ENCODE measurements at regions not wholly inside any gene's neighbourhood (a gene's known extent, or its start where the extent isn't known, plus 50 kb on each side); places are given as distances from the start of the nearest gene placed in this dataset.

GRCh38 chr7:50146692-50147091 lies 53.6 kb upstream of the ZPBP start:
- Histone ChIP-seq H3K4me1 (ENCODE audit: low read depth, poor library complexity, severe bottlenecking) (peaks cover 20% of the 10 kb centered on the region), H3K4me2 (no peak overlapping the region), H4K20me1 (ENCODE audit: insufficient read depth) (no peaks in the 10 kb centered on the region), H3K4me3 (IDR thresholded peaks at IDR 0.05; ENCODE audit: insufficient read depth, low read depth, low read length) (no peak overlapping the region), H3K79me2 (ENCODE audit: insufficient read depth, low read depth) (no peaks in the 10 kb centered on the region), H2AFZ (ENCODE audit: low read depth) (no peak overlapping the region), H3K27ac (no peak overlapping the region), H3K27me3 (ENCODE audit: insufficient read depth, low read depth) (no peaks in the 10 kb centered on the region), H3K9ac (no peak overlapping the region), H3K36me3 (ENCODE audit: insufficient read depth) (no peaks in the 10 kb centered on the region)
- no peak for TF ChIP-seq CTCF (conservative IDR thresholded peaks at IDR 0.05; ENCODE audit: low read depth, low read length)

DNA sequence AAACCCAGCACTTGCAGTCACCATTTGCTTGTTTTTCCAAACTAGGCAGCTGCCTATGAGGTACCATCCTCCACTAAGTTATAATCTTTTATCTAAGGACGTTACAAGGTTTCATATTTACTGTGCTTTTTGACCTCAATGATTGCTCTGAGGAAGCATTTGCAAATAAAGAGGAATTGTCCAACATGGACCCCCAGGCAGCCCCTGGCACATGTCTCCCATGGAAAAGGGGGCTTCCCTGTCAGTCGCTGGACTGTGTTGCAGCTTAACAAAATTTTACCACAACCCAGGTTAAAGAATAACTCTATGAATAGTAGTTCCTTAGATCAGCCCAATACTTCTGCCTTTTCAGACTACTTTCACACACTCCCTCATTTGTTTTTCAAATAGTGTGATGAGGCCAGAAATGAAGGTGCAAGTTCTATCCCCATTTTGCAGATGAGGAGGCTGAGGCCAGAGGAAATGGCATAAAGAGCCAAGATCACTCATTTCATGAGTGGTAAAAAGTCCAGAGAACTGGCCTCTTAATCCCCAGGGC lies 52.8 kb upstream of the ZPBP start:
- H3K9ac ChIP-seq, result no peak overlapping the region
- H2AFZ ChIP-seq (ENCODE audit: low read depth), result no peak overlapping the region
- no peak for TF ChIP-seq CTCF (conservative IDR thresholded peaks at IDR 0.05; ENCODE audit: low read depth, low read length)
- H3K27me3 ChIP-seq (ENCODE audit: insufficient read depth, low read depth), result no peaks in the 10 kb centered on the region
- H3K4me1 ChIP-seq (ENCODE audit: low read depth, poor library complexity, severe bottlenecking), result peaks cover 20% of the 10 kb centered on the region
- H3K27ac ChIP-seq, result no peak overlapping the region
- H3K36me3 ChIP-seq (ENCODE audit: insufficient read depth), result no peaks in the 10 kb centered on the region
- no peak overlapping the region for H3K4me2 ChIP-seq
- H3K79me2 ChIP-seq (ENCODE audit: insufficient read depth, low read depth), result no peaks in the 10 kb centered on the region
- H4K20me1 ChIP-seq (ENCODE audit: insufficient read depth), result no peaks in the 10 kb centered on the region
- no peak overlapping the region for H3K4me3 ChIP-seq (IDR thresholded peaks at IDR 0.05; ENCODE audit: insufficient read depth, low read depth, low read length)

DNA sequence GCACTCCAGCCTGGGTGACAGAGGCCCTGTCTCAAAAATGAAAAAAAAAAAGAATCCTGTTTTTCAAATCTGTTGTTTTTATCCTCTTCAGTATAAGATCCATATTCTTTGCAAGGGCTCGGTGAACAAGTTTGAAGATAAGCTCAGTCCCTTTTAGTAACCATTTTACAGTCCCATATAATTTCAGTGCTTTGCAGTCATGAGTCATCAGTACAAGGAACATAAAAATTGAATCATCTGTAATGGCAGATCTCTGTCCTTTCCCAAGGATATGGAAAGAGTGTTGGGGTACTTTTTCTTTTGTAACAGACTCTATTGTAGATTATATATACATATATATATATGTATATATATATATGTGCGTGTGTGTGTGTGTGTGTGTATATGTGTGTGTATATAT lies 52.2 kb upstream of the ZPBP start:
- H3K27me3 ChIP-seq (ENCODE audit: insufficient read depth, low read depth), result no peaks in the 10 kb centered on the region
- no peak overlapping the region for H3K4me3 ChIP-seq (IDR thresholded peaks at IDR 0.05; ENCODE audit: insufficient read depth, low read depth, low read length)
- no peak overlapping the region for H3K9ac ChIP-seq
- H3K36me3 ChIP-seq (ENCODE audit: insufficient read depth), result no peaks in the 10 kb centered on the region
- H3K4me1 ChIP-seq (ENCODE audit: low read depth, poor library complexity, severe bottlenecking), result peaks cover 20% of the 10 kb centered on the region
- TF ChIP-seq CTCF (conservative IDR thresholded peaks at IDR 0.05; ENCODE audit: low read depth, low read length), result no peak
- H3K79me2 ChIP-seq (ENCODE audit: insufficient read depth, low read depth), result no peaks in the 10 kb centered on the region
- H3K27ac ChIP-seq, result no peak overlapping the region
- H4K20me1 ChIP-seq (ENCODE audit: insufficient read depth), result no peaks in the 10 kb centered on the region
- no peak overlapping the region for H2AFZ ChIP-seq (ENCODE audit: low read depth)
- H3K4me2 ChIP-seq, result no peak overlapping the region
